HL-60 (cell line): ENCODE measurements at regions not wholly inside any gene's neighbourhood (a gene's known extent, or its start where the extent isn't known, plus 50 kb on each side); places are given as distances from the start of the nearest gene placed in this dataset.

ENCODE experiments used
- DNase-seq, 2 experiments: peaks; one replicate each; pipeline ENCODE4 v3.0.0-alpha.2; 2010 to 2020; ENCODE audit warnings: low read depth in 1 of 2, low spot score in 1 of 2
- H3K27ac ChIP-seq: fragments of 250-450 bp; sonication (Bioruptor Pico); replicated peaks from 2 replicates; pipeline ENCODE4 v1.5.1; 2020; ENCODE audit warnings: mild to moderate bottlenecking, moderate library complexity
- H3K27me3 ChIP-seq: fragments of 250-450 bp; sonication (Bioruptor Pico); 2 replicates; pipeline ENCODE4 v1.5.1; 2021; ENCODE audit warnings: mild to moderate bottlenecking, moderate library complexity; ENCODE audit not compliant: insufficient read depth, poor library complexity, severe bottlenecking
- H3K4me3 ChIP-seq: replicated peaks from 2 replicates; pipeline ENCODE4 v1.5.1; 2011; ENCODE audit warnings: mild to moderate bottlenecking, control low read depth, low read length; ENCODE audit not compliant: insufficient read depth
- GABPA ChIP-seq: IDR thresholded peaks from 2 replicates; pipeline ENCODE4 v1.6.1; 2012; ENCODE audit warnings: low read depth
- POLR2AphosphoS5 ChIP-seq: IDR thresholded peaks from 2 replicates; pipeline ENCODE4 v1.6.1; 2012; ENCODE audit warnings: low read depth
- REST ChIP-seq: IDR thresholded peaks from 2 replicates; pipeline ENCODE4 v1.6.1; 2012; ENCODE audit warnings: low read depth; ENCODE audit not compliant: insufficient replicate concordance
- SPI1 ChIP-seq: IDR thresholded peaks from 2 replicates; pipeline ENCODE4 v1.6.1; 2012; ENCODE audit warnings: low read depth, mild to moderate bottlenecking, borderline replicate concordance
- TF ChIP-seq, protein P1 (sequence below): IDR thresholded peaks from one replicate; pipeline ENCODE4 v1.5.1; 2011; ENCODE audit warnings: low read length, control low read depth, inconsistent platforms; ENCODE audit not compliant: insufficient read depth

GRCh38 chr6:126914801-126915200 is 203.7 kb upstream of the RSPO3 start:
- Histone ChIP-seq H3K27me3 (no peaks in the 10 kb centered on the region), H3K27ac (no peak overlapping the region), H3K4me3 (no peak overlapping the region)
- no peak for DNase-seq
- TF ChIP-seq, protein P1, sequence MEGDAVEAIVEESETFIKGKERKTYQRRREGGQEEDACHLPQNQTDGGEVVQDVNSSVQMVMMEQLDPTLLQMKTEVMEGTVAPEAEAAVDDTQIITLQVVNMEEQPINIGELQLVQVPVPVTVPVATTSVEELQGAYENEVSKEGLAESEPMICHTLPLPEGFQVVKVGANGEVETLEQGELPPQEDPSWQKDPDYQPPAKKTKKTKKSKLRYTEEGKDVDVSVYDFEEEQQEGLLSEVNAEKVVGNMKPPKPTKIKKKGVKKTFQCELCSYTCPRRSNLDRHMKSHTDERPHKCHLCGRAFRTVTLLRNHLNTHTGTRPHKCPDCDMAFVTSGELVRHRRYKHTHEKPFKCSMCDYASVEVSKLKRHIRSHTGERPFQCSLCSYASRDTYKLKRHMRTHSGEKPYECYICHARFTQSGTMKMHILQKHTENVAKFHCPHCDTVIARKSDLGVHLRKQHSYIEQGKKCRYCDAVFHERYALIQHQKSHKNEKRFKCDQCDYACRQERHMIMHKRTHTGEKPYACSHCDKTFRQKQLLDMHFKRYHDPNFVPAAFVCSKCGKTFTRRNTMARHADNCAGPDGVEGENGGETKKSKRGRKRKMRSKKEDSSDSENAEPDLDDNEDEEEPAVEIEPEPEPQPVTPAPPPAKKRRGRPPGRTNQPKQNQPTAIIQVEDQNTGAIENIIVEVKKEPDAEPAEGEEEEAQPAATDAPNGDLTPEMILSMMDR, result no peak
- TF ChIP-seq REST, result no peak
- TF ChIP-seq SPI1, result no peak
- TF ChIP-seq POLR2AphosphoS5, result no peak
- TF ChIP-seq GABPA, result no peak

GRCh38 chr6:126919947-126920346 is 198.5 kb upstream of the RSPO3 start:
- no peak for DNase-seq
- H3K4me3 ChIP-seq, result no peak overlapping the region
- TF ChIP-seq GABPA (no peak), SPI1 (no peak), REST (no peak), POLR2AphosphoS5 (no peak)
- TF ChIP-seq, protein P1, result no peak
- no peak overlapping the region for H3K27ac ChIP-seq
- H3K27me3 ChIP-seq, result no peaks in the 10 kb centered on the region

DNA sequence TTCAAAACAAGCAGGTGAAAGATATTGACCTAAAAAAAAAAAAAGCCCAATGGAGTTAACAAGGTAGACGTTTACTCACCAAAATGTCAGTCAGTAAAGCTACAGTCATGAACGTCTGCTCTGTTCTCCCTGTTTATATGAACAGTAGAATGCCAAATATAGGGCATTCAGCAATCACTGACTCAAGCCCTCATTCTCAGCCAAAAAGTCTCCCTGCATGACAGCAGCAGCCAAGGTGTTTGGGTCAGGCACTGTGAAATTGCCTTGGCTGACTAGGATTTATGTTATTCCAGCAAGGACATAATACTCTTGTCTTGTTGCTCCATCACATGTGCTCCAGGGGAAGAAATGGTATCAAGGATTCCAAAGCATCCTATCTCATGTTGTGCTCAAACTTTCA is 194.7 kb upstream of the RSPO3 start:
- H3K27me3 ChIP-seq, result no peaks in the 10 kb centered on the region
- H3K4me3 ChIP-seq, result no peak overlapping the region
- DNase-seq, result no peak
- no peak for TF ChIP-seq POLR2AphosphoS5
- no peak for TF ChIP-seq SPI1
- TF ChIP-seq, protein P1, result no peak
- no peak for TF ChIP-seq GABPA
- no peak for TF ChIP-seq REST
- no peak overlapping the region for H3K27ac ChIP-seq
